Small intestine (tissue), 7 donors: ENCODE measurements at regions not wholly inside any gene's neighbourhood (a gene's known extent, or its start where the extent isn't known, plus 50 kb on each side); places are given as distances from the start of the nearest gene placed in this dataset.

ENCODE experiments used
- DNase-seq, 2 donors: peaks; one replicate each; pipeline versions ENCODE4 v3.0.0 to v3.0.0-alpha.2; 2013
- FAIRE-seq: peaks from 2 replicates; lab custom pipeline; 2012; peaks lifted over from hg19 to GRCh38; lab: Jason Lieb, UNC
- H3K27ac ChIP-seq, 3 donors: one replicate each; pipeline ENCODE4 v1.5.1; 2013; ENCODE audit warnings: low read length in 2 of 3, mild to moderate bottlenecking in 2 of 3, control low read depth in 1 of 3, inconsistent platforms in 1 of 3, low read depth in 1 of 3, moderate library complexity in 1 of 3
- H3K27me3 ChIP-seq, 3 donors: one replicate each; pipeline ENCODE4 v1.6.1; 2013; ENCODE audit warnings: low read length in 3 of 3, inconsistent platforms in 1 of 3; ENCODE audit not compliant: control insufficient read depth in 3 of 3, insufficient read depth in 3 of 3
- H3K36me3 ChIP-seq, 3 donors: one replicate each; pipeline ENCODE4 v1.6.1; 2013; ENCODE audit warnings: low read length in 3 of 3, inconsistent platforms in 1 of 3, low read depth in 1 of 3, mild to moderate bottlenecking in 1 of 3, moderate library complexity in 1 of 3; ENCODE audit not compliant: control insufficient read depth in 3 of 3, insufficient read depth in 2 of 3
- H3K4me1 ChIP-seq, 3 donors: one replicate each; pipeline ENCODE4 v1.6.1; 2013; ENCODE audit warnings: low read length in 2 of 3, inconsistent platforms in 1 of 3, low read depth in 1 of 3, mild to moderate bottlenecking in 1 of 3, moderate library complexity in 1 of 3; ENCODE audit not compliant: control insufficient read depth in 3 of 3, insufficient read depth in 2 of 3
- H3K4me3 ChIP-seq, 3 donors: one replicate each; pipeline ENCODE4 v1.5.1; 2013; ENCODE audit warnings: low read length in 3 of 3, control low read depth in 1 of 3, inconsistent platforms in 1 of 3, low read depth in 1 of 3, mild to moderate bottlenecking in 1 of 3, moderate library complexity in 1 of 3
- H3K9me3 ChIP-seq, 2 donors: one replicate each; pipeline ENCODE4 v1.6.1; 2013; ENCODE audit warnings: low read depth in 1 of 2, low read length in 1 of 2; ENCODE audit not compliant: control insufficient read depth in 2 of 2, insufficient read depth in 1 of 2
- WGBS, 3 donors: extraction: QIAGEN DNeasy Blood & Tissue Kit; methylation state at CpG; one replicate each; pipeline ENCODE4 v1.1.7; 2013; 5-methylcytosine and 5-hydroxymethylcytosine counted together
- donor health status: healthy with polysubstance abuse.
- donor health status: control.
- donor health status: control.
- donor health status: Bipolar disorder and iron deficiency.
- donor health status: healthy.

DNA sequence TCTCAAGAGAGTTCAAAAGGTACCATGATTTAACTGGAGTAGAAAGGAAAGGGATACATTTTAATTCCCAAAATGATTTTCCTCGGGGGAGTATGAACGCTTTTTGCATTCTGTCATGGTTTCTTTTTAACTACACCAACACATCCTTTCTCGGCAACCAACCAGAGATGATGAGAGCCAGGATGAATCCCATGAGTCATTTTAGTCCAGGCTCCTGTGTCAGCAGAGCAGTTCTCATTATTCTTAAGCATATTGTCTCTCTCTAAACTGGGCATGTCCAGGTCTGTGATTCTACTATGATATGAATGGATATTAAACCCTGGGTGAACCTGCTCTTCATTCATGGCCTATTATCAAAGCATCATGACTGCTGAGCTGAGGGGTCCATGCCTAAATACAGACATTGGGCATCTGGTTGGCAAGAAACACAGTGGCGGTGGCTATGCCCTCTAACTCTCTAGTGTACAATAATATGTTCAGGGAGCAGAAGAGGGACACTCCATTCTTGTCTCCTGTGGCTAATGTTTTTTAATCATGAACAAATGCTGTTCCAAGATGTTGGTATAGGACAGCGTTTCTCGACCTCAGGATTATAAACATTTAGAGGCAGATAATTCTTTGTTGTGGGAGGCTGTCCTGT, 124.3 kb upstream of the ESRRG start:
- H3K27me3 ChIP-seq, result no peaks in the 10 kb centered on the region
- FAIRE-seq (no peak), DNase-seq (no peak)
- H3K4me3 ChIP-seq, result no peak overlapping the region
- no peak overlapping the region for H3K27ac ChIP-seq
- H3K9me3 ChIP-seq, result no peaks in the 10 kb centered on the region
- 88 to 95% (median 91%) methylated on average over 6 of the region's 6 CpGs for WGBS, 3 donors
- H3K4me1 ChIP-seq, result peaks cover 0 to 5% (median 0%) of the 10 kb centered on the region in 3 donors
- no peaks in the 10 kb centered on the region for H3K36me3 ChIP-seq

DNA sequence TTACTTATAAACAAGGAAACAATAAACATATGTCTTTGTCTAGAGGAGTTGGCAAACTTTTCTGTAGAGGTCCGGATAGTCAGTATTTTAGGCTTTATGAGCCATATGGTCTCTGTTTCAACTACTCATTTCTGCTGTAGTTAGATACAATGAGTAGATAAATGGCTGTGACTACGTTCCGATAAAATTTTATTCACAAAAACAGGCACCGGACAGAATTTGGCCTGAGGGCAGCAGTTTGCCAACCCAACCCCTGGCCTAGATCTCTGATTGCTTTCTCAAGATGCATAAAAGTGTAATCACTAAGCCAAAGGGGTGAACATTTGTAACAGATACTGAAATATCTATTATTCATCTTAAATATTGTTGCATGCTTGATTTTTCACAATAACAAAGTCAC, 123.1 kb upstream of the ESRRG start:
- H3K36me3 ChIP-seq, result no peaks in the 10 kb centered on the region
- no peak for FAIRE-seq
- no peaks in the 10 kb centered on the region for H3K27me3 ChIP-seq

DNA sequence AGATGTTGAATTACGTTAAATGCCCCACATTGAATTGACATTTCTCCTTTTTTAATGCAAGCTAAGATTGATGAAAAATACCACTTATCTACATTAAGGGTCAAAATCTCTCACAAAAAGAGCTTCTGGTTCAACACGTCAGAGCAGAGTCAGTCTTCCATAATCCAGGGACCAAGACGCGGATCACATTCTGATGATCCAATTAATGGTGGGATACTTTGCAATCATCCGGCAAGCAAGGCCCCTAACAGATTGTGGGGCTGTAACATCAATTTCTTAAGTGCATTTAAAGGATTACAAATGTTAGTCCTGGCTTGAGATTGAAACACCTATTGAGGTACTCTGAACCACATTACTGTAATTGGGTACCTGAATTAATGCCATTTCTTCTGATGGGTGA, 120.2 kb upstream of the ESRRG start:
- Histone ChIP-seq H3K27me3 (no peaks in the 10 kb centered on the region), H3K27ac (no peak overlapping the region), H3K9me3 (no peaks in the 10 kb centered on the region), H3K4me3 (no peak overlapping the region), H3K36me3 (no peaks in the 10 kb centered on the region), H3K4me1 (peaks cover 0 to 5% (median 0%) of the 10 kb centered on the region in 3 donors)
- FAIRE-seq (no peak), DNase-seq (no peak)
- WGBS, 3 donors, result 94 to 98% (median 97%) methylated on average over 5 of the region's 5 CpGs

More for the DNA sequence above, 123.1 kb upstream of the ESRRG start:
- peaks cover 0 to 5% (median 0%) of the 10 kb centered on the region in 3 donors for H3K4me1 ChIP-seq
- WGBS, 3 donors, result 80 to 94% (median 91%) methylated on average over 4 of the region's 4 CpGs
- no peak for DNase-seq
- H3K9me3 ChIP-seq, result no peaks in the 10 kb centered on the region
- H3K4me3 ChIP-seq, result no peak overlapping the region
- H3K27ac ChIP-seq, result no peak overlapping the region

DNA sequence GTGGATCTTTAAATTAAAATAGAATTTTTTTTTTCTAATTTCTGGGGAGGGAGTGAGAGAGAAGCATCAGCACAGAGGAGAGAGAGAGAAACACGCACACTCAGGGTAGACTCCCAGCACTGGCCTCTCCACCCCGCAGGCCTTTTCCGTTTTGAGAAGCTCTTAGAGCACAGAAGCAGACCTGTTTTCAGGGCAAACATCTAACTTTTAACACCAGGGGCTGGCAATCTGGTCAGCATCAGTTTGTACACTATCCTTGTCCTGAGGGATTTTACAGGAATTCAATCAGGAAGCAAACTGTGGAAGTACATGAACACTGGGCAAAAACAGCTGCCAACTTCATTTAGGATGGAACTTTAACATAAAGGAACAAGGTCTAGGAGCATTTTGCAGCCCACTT, 117.9 kb upstream of the ESRRG start:
- Histone ChIP-seq H3K4me3 (no peak overlapping the region), H3K9me3 (no peaks in the 10 kb centered on the region), H3K27ac (no peak overlapping the region), H3K27me3 (no peaks in the 10 kb centered on the region), H3K4me1 (no peaks in the 10 kb centered on the region), H3K36me3 (no peaks in the 10 kb centered on the region)
- FAIRE-seq (no peak), DNase-seq (no peak)
- WGBS, 3 donors, result 77 to 88% (median 86%) methylated on average over 3 of the region's 3 CpGs

DNA sequence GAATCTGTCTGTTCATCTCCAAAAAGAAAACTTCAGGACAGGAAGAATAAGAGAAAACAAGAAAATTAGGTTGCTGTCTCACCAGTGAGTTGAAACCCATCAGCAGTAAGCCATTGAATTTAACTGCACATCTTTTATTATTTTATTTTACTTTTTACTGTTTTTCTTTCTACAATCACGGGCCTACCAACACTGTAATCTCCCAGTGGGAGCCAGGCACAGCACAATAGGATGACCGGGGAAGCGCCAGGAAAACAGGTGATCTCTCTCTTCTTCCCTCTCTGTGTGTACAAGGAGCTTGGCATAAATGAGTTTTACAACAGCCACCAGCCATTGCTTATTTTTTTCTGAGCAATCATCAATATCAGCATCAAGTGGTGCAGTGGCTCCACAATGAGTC, 113.1 kb upstream of the ESRRG start:
- no peaks in the 10 kb centered on the region for H3K36me3 ChIP-seq
- DNase-seq, result no peak
- no peaks in the 10 kb centered on the region for H3K27me3 ChIP-seq
- H3K27ac ChIP-seq, result no peak overlapping the region
- FAIRE-seq, result no peak
- H3K9me3 ChIP-seq, result no peaks in the 10 kb centered on the region
- no peak overlapping the region for H3K4me3 ChIP-seq
- H3K4me1 ChIP-seq, result no peaks in the 10 kb centered on the region
- WGBS, 3 donors, result 85 to 95% (median 87%) methylated on average over 3 of the region's 3 CpGs

DNA sequence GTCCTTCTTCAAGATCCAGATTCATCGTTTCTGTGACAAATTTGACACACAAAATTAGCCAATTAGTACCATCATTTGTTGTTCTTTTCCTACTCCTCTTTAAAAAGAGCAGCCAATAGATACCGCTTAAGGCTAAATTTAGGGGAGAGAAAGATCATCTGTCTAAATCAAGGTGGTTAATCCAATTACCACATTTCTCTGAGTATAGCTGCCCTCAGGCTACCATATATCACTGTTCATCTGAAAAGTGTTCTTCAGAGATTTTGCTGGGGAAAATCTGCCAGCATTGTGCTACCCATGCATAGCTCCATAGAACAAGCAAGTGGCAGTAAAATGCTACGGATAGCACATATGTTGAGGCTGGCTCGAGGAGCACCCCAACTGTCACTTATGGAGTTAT, 110.3 kb upstream of the ESRRG start:
- H3K36me3 ChIP-seq, result peaks cover 0 to 2% (median 0%) of the 10 kb centered on the region in 3 donors
- no peaks in the 10 kb centered on the region for H3K9me3 ChIP-seq
- no peak overlapping the region for H3K4me3 ChIP-seq
- DNase-seq (no peak), FAIRE-seq (no peak)
- H3K27me3 ChIP-seq, result no peaks in the 10 kb centered on the region
- H3K27ac ChIP-seq, result no peak overlapping the region
- 83 to 86% (median 84%) methylated on average over 4 of the region's 4 CpGs for WGBS, 3 donors
- H3K4me1 ChIP-seq, result peaks cover 0 to 5% (median 0%) of the 10 kb centered on the region in 3 donors

DNA sequence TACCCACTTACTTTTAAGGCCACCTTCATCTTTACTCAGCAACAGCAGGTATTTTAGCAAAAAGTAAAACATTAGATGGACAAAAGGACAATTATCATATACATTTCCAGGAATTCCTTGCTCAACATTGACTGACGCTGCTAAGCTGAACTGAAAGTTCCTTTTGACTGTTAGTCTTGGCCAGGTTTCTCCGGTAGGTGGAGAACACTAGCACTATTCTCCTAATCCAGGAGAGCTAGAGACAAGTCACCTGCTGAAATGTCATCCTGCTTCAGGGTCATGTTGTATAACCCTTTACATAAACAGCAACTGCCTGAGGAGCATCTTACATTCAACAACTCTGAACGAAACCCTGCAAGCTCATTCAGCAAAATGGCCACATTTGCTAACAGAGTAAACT, 109.0 kb upstream of the ESRRG start:
- H3K36me3 ChIP-seq, result peaks cover 0 to 2% (median 0%) of the 10 kb centered on the region in 3 donors
- no peak overlapping the region for H3K4me3 ChIP-seq
- 30 to 77% (median 66%) methylated on average over 3 of the region's 3 CpGs for WGBS, 3 donors
- no peaks in the 10 kb centered on the region for H3K9me3 ChIP-seq
- no peaks in the 10 kb centered on the region for H3K27me3 ChIP-seq
- H3K27ac ChIP-seq, result no peak overlapping the region
- FAIRE-seq, result no peak
- DNase-seq, result peak in 1 of 2 donors; percentile 66
- peaks cover 0 to 5% (median 0%) of the 10 kb centered on the region in 3 donors for H3K4me1 ChIP-seq

DNA sequence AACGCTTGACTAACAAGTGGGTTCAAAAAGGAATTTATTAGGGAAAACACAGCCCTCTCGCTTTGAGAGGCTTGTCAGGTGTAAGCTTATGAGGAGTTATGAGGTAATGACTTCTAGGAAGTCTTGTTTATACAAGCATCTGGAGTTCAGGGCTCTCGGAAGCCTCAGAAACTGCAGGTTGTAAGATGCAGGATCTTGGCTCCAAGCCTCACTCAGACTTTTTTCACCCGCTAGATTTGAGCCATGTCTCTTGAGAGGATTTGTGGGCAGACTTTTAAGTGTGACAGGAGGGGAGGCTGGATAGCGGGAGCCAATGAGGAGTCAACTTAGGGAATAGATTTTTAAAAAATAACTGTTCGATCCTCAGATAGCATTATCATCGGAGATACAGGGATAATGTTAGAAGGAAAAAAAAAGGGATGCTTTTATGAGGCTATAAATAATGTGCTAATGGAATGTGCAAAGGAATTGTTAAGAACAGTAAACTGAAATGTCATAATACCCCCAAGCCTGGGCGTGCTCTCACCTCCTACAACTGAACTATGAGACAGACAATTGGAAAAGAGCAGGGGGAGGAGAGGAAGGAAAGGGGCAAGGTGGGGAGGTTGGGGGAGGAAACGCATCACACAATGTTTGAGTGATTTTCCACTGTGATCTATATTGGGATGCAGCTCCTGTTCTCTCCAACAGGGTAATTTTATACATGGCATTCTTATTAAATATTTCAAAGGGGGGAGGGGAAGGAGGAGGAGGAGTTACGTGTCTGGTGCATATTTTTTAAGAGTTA, 107.4 kb upstream of the ESRRG start:
- Histone ChIP-seq H3K27ac (no peak overlapping the region), H3K4me1 (peaks cover 0 to 12% (median 0%) of the 10 kb centered on the region in 3 donors), H3K4me3 (no peak overlapping the region), H3K27me3 (no peaks in the 10 kb centered on the region), H3K9me3 (no peaks in the 10 kb centered on the region), H3K36me3 (peaks cover 0 to 2% (median 0%) of the 10 kb centered on the region in 3 donors)
- DNase-seq (no peak), FAIRE-seq (no peak)
- 65 to 89% (median 83%) methylated on average over 10 of the region's 10 CpGs for WGBS, 3 donors
